ENCODE measurements at regions not wholly inside any gene's neighbourhood (a gene's known extent, or its start where the extent isn't known, plus 50 kb on each side); places are given as distances from the start of the nearest gene placed in this dataset.

DNA sequence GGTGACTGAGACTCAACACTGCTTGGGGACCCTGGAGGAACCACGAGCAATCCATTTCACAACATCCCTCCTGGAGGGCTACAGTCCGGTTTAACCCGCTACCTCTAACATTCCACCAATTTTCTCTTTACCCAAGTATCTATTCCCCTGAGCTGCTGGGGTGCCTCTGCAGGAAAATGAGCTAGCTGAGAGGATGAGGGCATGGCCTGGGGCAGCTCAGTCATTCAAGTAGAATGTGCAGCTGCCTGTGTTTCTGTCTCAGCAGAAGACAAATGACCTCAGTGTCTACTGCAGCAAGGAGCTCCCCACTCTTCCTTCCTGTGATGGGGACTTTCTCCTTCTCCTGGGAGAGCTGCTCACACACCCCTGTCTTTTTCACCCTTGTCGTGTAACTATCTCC lies 120.8 kb downstream of the ZNF518B start:
- no peaks in the 10 kb centered on the region for H3F3A ChIP-seq (replicated peaks; ENCODE audit: low read depth)
- H3K36me3 ChIP-seq (ENCODE audit: insufficient read depth): no peaks in the 10 kb centered on the region
- no peak overlapping the region; the same call in 1 of the 2 replicates for H3K27ac Mint-ChIP-seq
- no peak overlapping the region for H2AFZ ChIP-seq
- H3K4me1 Mint-ChIP-seq: peaks cover 20% of the 10 kb centered on the region; the same call in 2 of the 3 replicates
- DNase-seq (ENCODE audit: low spot score) (no peak), ATAC-seq (no peak)
- no peak overlapping the region for H3K4me3 ChIP-seq
- no peaks in the 10 kb centered on the region for H3K27me3 ChIP-seq (ENCODE audit: insufficient read depth)
- no peak overlapping the region for H3K27ac ChIP-seq (ENCODE audit: low read depth)
- H3K36me3 Mint-ChIP-seq (ENCODE audit: low read depth): no peaks in the 10 kb centered on the region
- peaks cover 10% of the 10 kb centered on the region; the same call in 1 of the 2 replicates for H3K9me2 ChIP-seq (ENCODE audit: insufficient read depth)
- TF ChIP-seq NANOG (IDR thresholded peaks at IDR 0.05; ENCODE audit: borderline replicate concordance) (no peak), ZNF462 (CRISPR knock-in tag; IDR thresholded peaks at IDR 0.05) (no peak), EZH2 (IDR thresholded peaks at IDR 0.05; ENCODE audit: low read depth, unreplicated experiment) (no peak), REST (IDR thresholded peaks at IDR 0.05; ENCODE audit: unreplicated experiment) (no peak), ZNF114 (CRISPR knock-in tag; IDR thresholded peaks at IDR 0.05) (no peak), STAT1 (IDR thresholded peaks at IDR 0.05; ENCODE audit: unreplicated experiment) (no peak), ETS1 (IDR thresholded peaks at IDR 0.05) (no peak), CREB1 (CRISPR knock-in tag; IDR thresholded peaks at IDR 0.05; ENCODE audit: low read depth) (no peak), ZNF331 (CRISPR knock-in tag; IDR thresholded peaks at IDR 0.05; ENCODE audit: low read depth) (no peak)
- H3K4me1 ChIP-seq (ENCODE audit: insufficient read depth): peaks cover 10% of the 10 kb centered on the region; the same call in 1 of the 2 replicates
- peaks cover 3% of the 10 kb centered on the region for H3K27me3 Mint-ChIP-seq (ENCODE audit: insufficient read depth, low read depth, poor library complexity)
- no peak overlapping the region for H3K4me2 ChIP-seq
- no peaks in the 10 kb centered on the region for H4K20me1 ChIP-seq (replicated peaks; ENCODE audit: insufficient read depth)
- H3K9me3 Mint-ChIP-seq: peaks cover 2% of the 10 kb centered on the region; the same call in 1 of the 3 replicates
- no peaks in the 10 kb centered on the region for H3K79me2 ChIP-seq (replicated peaks; ENCODE audit: insufficient read depth)
- no peak overlapping the region for H3K4me3 Mint-ChIP-seq

Data from GM23338 (cell line).